ENCODE measurements at regions not wholly inside any gene's neighbourhood (a gene's known extent, or its start where the extent isn't known, plus 50 kb on each side); places are given as distances from the start of the nearest gene placed in this dataset.

- TF ChIP-seq KDM1A (IDR thresholded peaks at IDR 0.05; ENCODE audit: borderline replicate concordance, low read length) (no peak), CREB1 (IDR thresholded peaks at IDR 0.05) (no peak)
Measured at GRCh38 chr6:12557765-12558164, 158.8 kb upstream of the PHACTR1 start (continued).

Measured in H1 (cell line).